Fibroblast of skin of scalp (primary cell): ENCODE measurements at regions not wholly inside any gene's neighbourhood (a gene's known extent, or its start where the extent isn't known, plus 50 kb on each side); places are given as distances from the start of the nearest gene placed in this dataset.
A peak's percentile ranks its signal among the peaks of the same experiment; 100 is the strongest.
"Not testable (repeated sequence)": the region's sequence is repeated elsewhere in the genome, so short reads cannot be mapped to it uniquely, and the experiment has no call there.

ENCODE experiments used
- DNase-seq: peaks from one replicate; pipeline ENCODE4 v3.0.0-alpha.2; 2013

DNA sequence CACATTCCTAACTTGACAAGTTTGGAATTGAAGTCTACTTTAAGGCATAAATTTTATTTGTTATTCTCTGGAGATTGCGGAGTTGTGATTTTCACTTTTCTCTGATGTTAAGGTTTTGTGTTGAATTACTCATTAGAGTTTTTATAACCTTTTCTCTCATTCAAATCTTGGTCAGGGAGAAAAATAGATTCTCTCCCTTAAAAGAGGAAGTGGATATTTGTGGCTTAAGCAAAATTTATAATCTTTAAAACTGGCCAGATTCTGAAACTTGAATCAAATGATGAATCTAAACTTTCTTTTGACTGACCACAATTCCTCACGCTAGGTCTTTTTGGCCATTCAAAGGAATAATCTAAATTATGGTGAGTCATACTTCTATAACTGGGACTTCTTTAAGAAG, 361.4 kb downstream of the TEX13C start:
- DNase-seq: no peak

DNA sequence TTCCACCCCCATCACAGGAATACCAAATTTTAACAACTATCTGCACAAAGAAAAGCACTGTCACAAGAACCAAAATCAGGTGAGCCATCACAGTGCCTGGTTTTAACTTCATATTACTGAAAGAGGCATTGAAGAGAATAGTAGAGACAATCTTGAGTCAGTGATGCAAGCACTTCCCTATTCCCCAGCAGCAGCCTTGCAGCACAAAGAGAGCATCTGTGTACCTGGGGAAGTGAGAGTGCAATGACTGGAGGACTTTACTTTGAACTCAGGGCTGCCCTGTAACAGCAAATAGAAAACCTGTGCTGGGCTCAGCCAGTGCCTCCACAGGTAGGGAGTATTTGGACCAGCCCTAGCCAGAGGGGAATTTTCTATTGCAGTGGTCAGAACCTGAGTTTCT, 361.8 kb downstream of the TEX13C start:
- no peak for DNase-seq

GRCh38 chrX:125690522-125690921, 370.9 kb downstream of the TEX13C start:
- not testable (repeated sequence) for DNase-seq

DNA sequence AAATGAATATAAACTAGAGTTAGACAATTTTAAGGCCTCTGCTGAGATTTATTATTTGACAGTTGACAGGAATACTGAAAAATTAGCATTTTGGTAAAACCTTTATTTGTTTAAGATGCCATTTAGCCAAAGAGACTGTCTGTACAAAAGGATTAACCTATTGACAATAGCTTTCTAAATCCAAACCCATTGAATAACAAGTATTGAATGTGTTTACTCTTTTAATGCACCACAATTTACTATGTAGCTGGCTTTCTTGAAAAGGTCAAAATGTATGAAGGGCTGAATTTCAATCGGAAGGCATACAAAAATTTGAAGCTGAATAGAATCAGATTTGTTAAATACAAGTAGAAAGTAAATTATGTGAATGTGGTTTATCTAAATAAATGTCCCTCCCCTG, 374.5 kb downstream of the TEX13C start:
- no peak for DNase-seq

- DNase-seq: no peak
These were observed 389.4 kb downstream of the TEX13C start for GRCh38 chrX:125709074-125709473.

DNA sequence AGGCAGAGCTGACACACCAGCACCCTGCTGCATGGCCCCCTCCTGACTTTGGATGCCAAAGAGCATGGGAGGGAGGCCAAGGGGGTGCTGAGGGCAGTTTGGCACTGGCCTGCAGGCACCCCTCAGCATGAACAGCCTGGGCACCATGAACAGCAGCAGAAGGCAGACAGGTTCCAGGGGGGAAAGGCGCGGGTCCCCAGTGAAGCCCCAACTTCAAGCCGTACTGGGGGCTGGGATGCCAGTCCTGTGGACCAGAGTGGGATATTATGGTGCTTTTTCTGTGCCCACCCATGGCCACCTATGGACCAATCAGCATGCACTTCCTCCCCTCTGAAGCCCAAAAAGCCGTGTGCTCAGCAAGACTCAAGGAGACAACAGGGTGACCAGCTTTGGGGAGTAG, 389.9 kb downstream of the TEX13C start:
- DNase-seq: no peak

- no peak for DNase-seq
These were observed 390.9 kb downstream of the TEX13C start for GRCh38 chrX:125710403-125711062.

GRCh38 chrX:125711103-125711502, 391.4 kb downstream of the TEX13C start:
- no peak for DNase-seq

DNA sequence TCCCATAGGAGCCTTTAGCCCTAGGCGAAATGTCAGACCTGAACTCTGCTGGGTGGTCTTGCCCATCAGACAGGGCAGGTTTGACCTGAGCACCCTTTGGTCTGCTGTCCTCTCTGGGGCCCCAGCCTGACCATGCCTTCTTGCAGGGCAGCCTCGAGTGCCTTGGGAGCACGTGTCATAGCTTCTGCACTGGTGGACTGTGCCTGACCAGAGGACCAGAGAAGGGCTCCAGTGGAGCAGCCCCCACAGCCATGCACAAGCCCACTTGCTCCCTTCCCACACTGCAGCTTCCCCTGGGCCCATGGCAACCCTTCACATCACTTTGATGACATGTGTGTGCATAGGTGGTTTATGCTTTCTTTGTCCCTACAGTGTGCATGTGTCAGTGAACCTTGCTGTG, 394.0 kb downstream of the TEX13C start:
- DNase-seq: no peak

GRCh38 chrX:125727117-125727516, 407.4 kb downstream of the TEX13C start:
- no peak for DNase-seq

DNA sequence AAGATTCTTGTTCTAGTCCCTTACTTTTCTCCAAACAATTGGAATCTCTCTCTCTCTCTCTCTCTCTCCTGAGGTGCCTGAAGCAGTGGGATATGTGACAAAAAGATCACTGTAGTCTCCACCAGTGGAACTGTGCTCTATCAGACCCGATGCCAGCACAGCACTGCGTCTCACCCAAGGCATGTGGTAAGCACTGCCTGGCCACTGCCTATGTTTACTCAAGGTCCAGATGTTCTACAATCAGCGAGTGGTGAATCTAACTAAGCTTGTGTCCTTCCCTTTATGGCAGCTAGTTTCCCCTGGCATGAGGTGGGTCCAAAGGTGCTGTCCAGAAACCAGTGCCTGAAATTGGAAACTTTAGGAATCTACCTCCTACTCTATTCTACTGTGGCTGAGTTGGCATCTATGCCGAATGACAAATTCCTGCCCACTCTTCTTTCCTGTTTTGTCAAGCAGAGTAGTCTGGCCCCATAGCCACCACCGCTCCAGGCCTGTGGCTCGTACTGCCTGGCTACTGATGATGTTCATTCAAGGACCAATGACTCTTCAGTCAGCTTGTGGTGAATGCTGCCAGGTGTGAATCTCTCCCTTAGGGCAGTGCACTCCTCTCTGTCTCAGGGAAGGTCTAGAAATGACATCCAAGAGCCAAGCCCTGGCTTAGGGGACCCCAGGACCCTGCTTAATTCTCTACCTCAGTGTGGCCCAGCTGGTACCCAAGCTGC, 416.5 kb downstream of the TEX13C start:
- no peak for DNase-seq

GRCh38 chrX:125742811-125743210, 423.1 kb downstream of the TEX13C start:
- DNase-seq: no peak

DNA sequence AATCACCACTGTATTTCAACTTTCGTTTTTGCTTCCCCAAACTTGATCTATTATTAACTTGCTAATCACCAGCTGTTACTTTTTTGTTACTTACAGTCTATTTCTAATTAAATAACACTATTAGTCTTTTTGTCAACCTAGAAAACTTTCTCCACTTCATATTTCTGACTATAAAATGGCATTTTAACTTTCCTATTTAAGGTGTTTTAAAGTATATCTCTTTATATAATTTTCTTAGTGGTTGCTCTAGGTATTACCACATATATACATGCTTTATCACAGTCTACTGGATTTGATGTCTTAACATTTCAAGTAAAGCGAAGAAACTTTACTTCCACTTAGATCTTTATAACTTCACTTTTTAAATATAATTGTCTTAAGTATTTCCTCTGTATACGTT, 421.2 kb downstream of the DCAF12L2 start:
- DNase-seq: no peak

- DNase-seq: peak; percentile 4
These were observed 408.1 kb downstream of the DCAF12L2 start for GRCh38 chrX:125757794-125758564.

DNA sequence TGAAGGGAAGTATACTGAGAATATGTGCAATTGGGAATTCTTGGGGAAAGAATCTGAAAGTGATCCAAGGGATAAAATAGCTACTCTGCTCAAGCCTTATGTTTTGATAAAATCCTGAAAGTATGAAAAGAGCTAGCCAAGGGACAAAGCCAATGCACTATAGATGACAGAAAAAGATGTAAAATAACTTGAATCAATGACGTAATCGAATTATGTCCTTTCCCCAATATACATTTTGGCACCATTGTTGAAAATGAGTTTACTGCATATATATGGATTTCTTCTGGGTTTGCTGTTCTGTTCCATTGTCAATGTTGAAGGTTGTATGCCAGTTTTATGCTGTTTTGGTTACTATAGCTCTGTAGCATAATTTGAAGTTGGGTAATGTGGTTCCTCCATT, 407.3 kb downstream of the DCAF12L2 start:
- no peak for DNase-seq

- DNase-seq: no peak
These were observed 403.1 kb downstream of the DCAF12L2 start for GRCh38 chrX:125762954-125763353.

- no peak for DNase-seq
These were observed 400.7 kb downstream of the DCAF12L2 start for GRCh38 chrX:125765347-125765746.

DNA sequence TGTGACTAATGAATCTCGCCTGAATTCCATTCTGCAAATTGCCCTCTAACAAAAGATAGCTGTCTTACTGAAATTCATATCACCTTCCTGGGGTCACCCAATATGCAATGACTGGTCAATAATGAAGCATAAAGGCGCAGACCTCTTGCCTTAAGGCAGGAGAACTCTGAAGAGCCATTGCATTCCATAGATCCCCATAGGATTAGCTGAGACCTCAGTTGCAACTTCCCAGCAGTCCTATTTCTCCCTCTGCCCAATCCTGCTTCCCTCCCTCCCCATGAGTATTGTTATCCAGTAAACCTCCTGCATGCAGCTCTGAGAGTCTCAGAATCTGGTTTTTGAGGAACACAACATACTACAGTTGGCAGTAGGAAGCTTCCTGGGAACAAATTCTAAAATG, 396.5 kb downstream of the DCAF12L2 start:
- DNase-seq: no peak

GRCh38 chrX:125778261-125778660, 387.8 kb downstream of the DCAF12L2 start:
- no peak for DNase-seq

DNA sequence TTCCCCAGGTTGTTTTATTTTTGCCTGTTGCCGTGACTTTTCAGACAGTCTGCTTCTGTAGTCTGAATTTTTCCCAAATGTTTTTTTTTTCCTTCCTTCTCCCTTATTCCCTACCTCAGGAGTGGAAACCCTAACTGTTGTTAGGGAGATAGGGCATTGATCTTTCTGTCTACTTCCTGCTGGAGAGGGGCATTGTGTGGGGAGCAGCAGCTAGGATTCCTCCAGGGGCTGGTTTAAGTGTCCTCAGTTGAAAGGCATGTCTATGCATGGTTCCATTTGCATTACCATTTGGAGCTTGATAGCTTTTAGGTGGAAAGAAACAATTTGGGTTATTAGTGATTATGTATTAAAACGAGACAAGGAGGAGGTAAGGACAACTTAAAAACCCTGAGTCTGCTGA, 383.9 kb downstream of the DCAF12L2 start:
- no peak for DNase-seq

GRCh38 chrX:125786316-125786715, 379.8 kb downstream of the DCAF12L2 start:
- DNase-seq: peak; percentile 0

DNA sequence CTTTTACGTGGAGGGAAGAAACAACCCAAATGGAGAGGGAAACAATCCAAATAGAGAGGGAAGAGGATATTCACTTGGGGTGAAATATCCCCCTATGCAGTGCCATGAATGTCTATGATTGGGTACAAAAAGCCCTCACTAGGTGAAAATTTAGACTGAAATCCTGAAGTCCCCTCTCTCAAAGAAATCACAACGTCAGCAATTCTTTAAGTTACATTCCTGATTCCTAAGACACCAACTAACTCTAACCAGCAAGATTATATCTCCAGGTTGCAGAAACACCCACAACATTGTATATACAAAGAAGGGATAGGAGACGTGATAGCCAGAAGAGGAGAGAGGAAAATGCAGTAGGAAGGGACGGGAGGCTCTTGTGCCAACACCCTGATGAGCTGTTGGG, 374.3 kb downstream of the DCAF12L2 start:
- DNase-seq: no peak

DNA sequence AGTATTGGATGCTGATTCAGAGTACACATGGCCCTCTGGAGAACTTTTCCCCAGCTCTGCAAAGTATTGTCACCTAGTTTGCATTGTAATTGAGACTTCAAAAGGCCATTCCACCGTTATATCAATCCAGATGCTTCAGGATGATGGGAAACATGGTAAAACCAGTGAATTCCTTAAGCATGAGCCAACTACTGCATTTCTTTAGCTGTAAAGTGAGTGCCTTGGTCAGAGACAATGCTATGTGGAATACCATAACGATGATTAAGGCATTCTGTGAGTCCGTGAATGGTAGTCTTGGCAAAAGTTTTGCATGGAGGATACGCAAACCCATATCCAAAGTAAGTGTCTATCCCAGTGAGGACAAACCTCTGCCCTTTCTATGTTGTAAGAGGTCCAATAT, 355.2 kb downstream of the DCAF12L2 start:
- DNase-seq: no peak

DNA sequence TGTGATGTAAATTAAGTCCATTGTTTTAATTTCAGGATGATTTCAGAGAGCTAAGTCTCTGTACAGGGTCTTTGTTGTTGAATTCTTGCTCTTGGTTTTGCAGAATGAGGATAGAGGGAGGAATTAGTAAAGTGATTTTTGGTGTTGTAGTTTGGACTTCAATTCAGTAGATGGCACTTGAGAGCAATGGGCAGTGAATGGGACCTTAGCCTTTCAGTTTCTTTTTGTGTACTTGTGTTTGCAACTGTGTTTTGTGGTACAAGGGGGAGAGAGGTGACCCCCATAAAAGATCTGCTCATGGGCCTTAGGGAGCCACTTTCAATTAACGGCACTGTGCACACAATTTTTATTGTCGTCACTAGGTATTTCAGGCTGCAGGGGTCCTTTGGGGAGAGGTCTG, 340.0 kb downstream of the DCAF12L2 start:
- DNase-seq: no peak
